Lung (tissue), 12 donors: ENCODE measurements at regions not wholly inside any gene's neighbourhood (a gene's known extent, or its start where the extent isn't known, plus 50 kb on each side); places are given as distances from the start of the nearest gene placed in this dataset. TPM values are rescaled to one million over a fixed set of nuclear protein-coding genes. Genes with fewer than 3 reads are reported as not detected.
"Not testable (repeated sequence)": the region's sequence is repeated elsewhere in the genome, so short reads cannot be mapped to it uniquely, and the experiment has no call there.

Experiments
- ATAC-seq: fragments of 200-7000 bp; cut with Tn5 transposase; one replicate; pipeline ENCODE4 v1.9.1; 2020; ENCODE audit warnings: moderate number of reproducible peaks; ENCODE audit not compliant: insufficient read depth, low FRiP score
- DNase-seq, 3 donors: peaks; one replicate each; pipeline ENCODE4 v3.0.0-alpha.2; 2013 to 2017
- H3K27ac ChIP-seq, 2 donors: one replicate each; pipeline ENCODE4 v1.5.1; 2013; ENCODE audit warnings: mild to moderate bottlenecking in 2 of 2, moderate library complexity in 2 of 2, control low read depth in 1 of 2, inconsistent platforms in 1 of 2, low read depth in 1 of 2, low read length in 1 of 2
- H3K27me3 ChIP-seq, 3 donors: one replicate each; pipeline ENCODE4 v1.5.1; 2013; ENCODE audit warnings: low read length in 2 of 3; ENCODE audit not compliant: control insufficient read depth in 3 of 3, insufficient read depth in 3 of 3
- H3K36me3 ChIP-seq, 4 donors: one replicate each; pipeline ENCODE4 v1.5.1; 2013; ENCODE audit warnings: low read length in 4 of 4, mild to moderate bottlenecking in 1 of 4, moderate library complexity in 1 of 4; ENCODE audit not compliant: control insufficient read depth in 4 of 4, insufficient read depth in 4 of 4
- H3K4me1 ChIP-seq, 5 donors: one replicate each; pipeline ENCODE4 v1.5.1; 2013; ENCODE audit warnings: low read length in 5 of 5, mild to moderate bottlenecking in 2 of 5, moderate library complexity in 1 of 5; ENCODE audit not compliant: control insufficient read depth in 5 of 5, insufficient read depth in 5 of 5
- H3K4me3 ChIP-seq: one replicate; pipeline ENCODE4 v1.5.1; 2013; ENCODE audit warnings: mild to moderate bottlenecking, control low read depth, moderate library complexity
- H3K9ac ChIP-seq, 2 donors: one replicate each; pipeline ENCODE4 v1.5.1; 2013; ENCODE audit warnings: low read length in 2 of 2, control low read depth in 1 of 2; ENCODE audit not compliant: insufficient read depth in 1 of 2
- H3K9me3 ChIP-seq, 4 donors: one replicate each; pipeline ENCODE4 v1.5.1; 2013; ENCODE audit warnings: low read length in 3 of 4, mild to moderate bottlenecking in 1 of 4, moderate library complexity in 1 of 4; ENCODE audit not compliant: control insufficient read depth in 4 of 4, insufficient read depth in 3 of 4
- WGBS, 2 donors: extraction: QIAGEN DNeasy Blood & Tissue Kit; methylation state at CpG; one replicate each; pipeline ENCODE4 v1.1.7; 2013; 5-methylcytosine and 5-hydroxymethylcytosine counted together
- small RNA-seq: library from RNA; depleted of rRNA; stranded (forward); fragments of <200 nt; gene quantifications from one replicate; pipeline ENCODE3, GENCODE V24; 2014; ENCODE audit warnings: low replicate concordance
- TF ChIP-seq, protein P1 (sequence below): IDR thresholded peaks from 2 replicates; pipeline ENCODE4 v1.5.1; 2012; ENCODE audit warnings: mild to moderate bottlenecking; ENCODE audit errors: control extremely low read depth, extremely low read depth
- donor health status: control.
- donor health status: control.
- donor health status: Bipolar disorder and iron deficiency.
- donor health status: healthy.
- donor health status: DM: yes; HTN: yes; CAD: no.

DNA sequence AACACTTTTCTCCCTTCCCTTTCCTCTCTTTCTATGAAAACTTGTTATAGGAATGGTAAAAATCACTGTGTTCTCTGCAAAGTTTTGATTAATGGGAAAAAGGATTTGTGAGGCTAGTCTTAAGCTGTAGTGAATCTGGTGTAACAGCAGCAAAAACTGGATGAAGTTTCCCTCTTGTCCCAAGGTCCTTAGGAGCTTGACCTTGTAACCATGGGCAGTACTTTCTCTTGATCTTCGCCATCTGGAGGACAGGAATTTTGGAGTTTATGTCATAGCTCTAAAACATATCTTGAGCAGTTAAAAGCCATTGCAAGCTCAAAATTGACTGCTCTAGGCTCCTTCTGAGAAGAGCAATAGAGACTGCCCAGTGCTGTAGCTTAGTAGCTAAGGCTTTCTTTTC is 56.5 kb upstream of the GPD1L start:
- Histone ChIP-seq H3K9ac (no peak overlapping the region), H3K27me3 (no peaks in the 10 kb centered on the region), H3K4me1 (peaks cover 0 to 19% (median 11%) of the 10 kb centered on the region in 5 donors), H3K27ac (no peak overlapping the region), H3K9me3 (no peaks in the 10 kb centered on the region), H3K36me3 (no peaks in the 10 kb centered on the region), H3K4me3 (no peak overlapping the region)
- DNase-seq: no peak
- 91 to 92% methylated on average over 1 of the region's 1 CpG for WGBS, 2 donors
- ATAC-seq: no peak
- TF ChIP-seq, protein P1, sequence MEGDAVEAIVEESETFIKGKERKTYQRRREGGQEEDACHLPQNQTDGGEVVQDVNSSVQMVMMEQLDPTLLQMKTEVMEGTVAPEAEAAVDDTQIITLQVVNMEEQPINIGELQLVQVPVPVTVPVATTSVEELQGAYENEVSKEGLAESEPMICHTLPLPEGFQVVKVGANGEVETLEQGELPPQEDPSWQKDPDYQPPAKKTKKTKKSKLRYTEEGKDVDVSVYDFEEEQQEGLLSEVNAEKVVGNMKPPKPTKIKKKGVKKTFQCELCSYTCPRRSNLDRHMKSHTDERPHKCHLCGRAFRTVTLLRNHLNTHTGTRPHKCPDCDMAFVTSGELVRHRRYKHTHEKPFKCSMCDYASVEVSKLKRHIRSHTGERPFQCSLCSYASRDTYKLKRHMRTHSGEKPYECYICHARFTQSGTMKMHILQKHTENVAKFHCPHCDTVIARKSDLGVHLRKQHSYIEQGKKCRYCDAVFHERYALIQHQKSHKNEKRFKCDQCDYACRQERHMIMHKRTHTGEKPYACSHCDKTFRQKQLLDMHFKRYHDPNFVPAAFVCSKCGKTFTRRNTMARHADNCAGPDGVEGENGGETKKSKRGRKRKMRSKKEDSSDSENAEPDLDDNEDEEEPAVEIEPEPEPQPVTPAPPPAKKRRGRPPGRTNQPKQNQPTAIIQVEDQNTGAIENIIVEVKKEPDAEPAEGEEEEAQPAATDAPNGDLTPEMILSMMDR: no peak

DNA sequence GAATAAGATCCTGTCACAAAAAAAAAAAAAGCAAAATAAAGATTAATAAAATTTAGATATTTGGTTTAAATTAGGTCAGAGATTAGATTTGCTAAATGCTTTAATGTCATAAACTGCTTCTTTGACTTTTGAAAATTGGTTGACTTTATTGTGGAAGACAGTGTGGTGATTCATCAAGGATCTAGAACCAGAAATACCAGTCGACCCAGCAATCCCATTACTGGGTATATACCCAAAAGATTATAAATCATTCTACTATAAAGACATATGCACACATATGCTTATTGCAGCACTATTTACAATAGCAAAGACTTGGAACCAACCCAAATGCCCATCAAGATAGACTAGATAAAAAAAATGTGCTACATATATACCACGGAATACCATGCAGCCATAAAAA is 54.2 kb upstream of the GPD1L start:
- not testable (repeated sequence) for H3K4me3 ChIP-seq, H3K9ac ChIP-seq, H3K27ac ChIP-seq, ATAC-seq, H3K27me3 ChIP-seq, DNase-seq, H3K9me3 ChIP-seq, H3K4me1 ChIP-seq, H3K36me3 ChIP-seq
- WGBS, 2 donors: 69 to 76% methylated on average over 2 of the region's 2 CpGs

DNA sequence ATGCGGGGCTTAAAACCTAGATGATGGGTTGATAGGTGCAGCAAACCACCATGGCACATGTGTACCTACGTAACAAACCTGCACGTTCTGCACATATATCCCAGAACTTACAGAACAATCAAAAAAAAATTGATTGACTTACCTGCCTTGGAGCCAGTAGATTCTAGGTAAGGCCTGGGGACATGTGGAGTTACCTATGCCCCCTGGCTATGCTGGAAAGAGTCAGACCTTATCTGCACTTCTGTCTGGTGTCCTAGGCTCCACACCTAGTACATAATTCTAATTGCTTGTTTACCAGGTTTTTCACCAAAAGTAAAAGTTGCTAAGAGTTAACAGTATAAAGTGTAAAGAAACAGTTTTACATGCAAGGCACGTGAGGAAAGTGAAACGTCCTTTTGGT is 53.6 kb upstream of the GPD1L start:
- not testable (repeated sequence) for H3K9me3 ChIP-seq, H3K27me3 ChIP-seq, DNase-seq, H3K9ac ChIP-seq, H3K4me1 ChIP-seq, H3K4me3 ChIP-seq, H3K36me3 ChIP-seq, H3K27ac ChIP-seq, ATAC-seq
- WGBS, 2 donors: 83% methylated on average over 5 of the region's 5 CpGs

- ATAC-seq: no peak
- no peaks in the 10 kb centered on the region for H3K4me1 ChIP-seq
- WGBS, 2 donors: 78 to 95% methylated on average over 5 of the region's 5 CpGs
These were observed 49.7 kb upstream of the GPD1L start for GRCh38 chr3:32056559-32057290.

More at GRCh38 chr3:32056559-32057290, 49.7 kb upstream of the GPD1L start:
- TF ChIP-seq, protein P1: no peak
- Histone ChIP-seq H3K27me3 (no peaks in the 10 kb centered on the region), H3K9ac (no peak overlapping the region), H3K27ac (no peak overlapping the region), H3K4me3 (no peak overlapping the region), H3K36me3 (no peaks in the 10 kb centered on the region), H3K9me3 (no peaks in the 10 kb centered on the region)
- no peak for DNase-seq

Small RNA genes in the stretch of these regions (small RNA-seq; reads per million reads assigned to genes)
- gene RF00019: not detected
